RCC 7860 (cell line): ENCODE measurements at regions not wholly inside any gene's neighbourhood (a gene's known extent, or its start where the extent isn't known, plus 50 kb on each side); places are given as distances from the start of the nearest gene placed in this dataset.

ENCODE experiments used
- DNase-seq: peaks from one replicate; pipeline ENCODE4 v3.0.0-alpha.2; 2015; ENCODE audit warnings: low spot score
- FAIRE-seq: peaks from 2 replicates; lab custom pipeline; 2012; peaks lifted over from hg19 to GRCh38; lab: Jason Lieb, UNC

GRCh38 chr12:30257618-30258017 lies 438.1 kb downstream of the IPO8 start:
- DNase-seq (no peak), FAIRE-seq (no peak)

GRCh38 chr12:30251546-30251945 lies 444.1 kb downstream of the IPO8 start:
- no peak for FAIRE-seq
- DNase-seq, result no peak

- DNase-seq (no peak), FAIRE-seq (no peak)
Measured at GRCh38 chr12:30243426-30243825, 452.2 kb downstream of the IPO8 start.

- FAIRE-seq (no peak), DNase-seq (no peak)
Measured at GRCh38 chr12:30219047-30219446, 435.3 kb upstream of the TMTC1 start.

- DNase-seq (no peak), FAIRE-seq (no peak)
Measured at GRCh38 chr12:30218073-30218472, 434.3 kb upstream of the TMTC1 start.

GRCh38 chr12:30213166-30213565 lies 429.4 kb upstream of the TMTC1 start:
- no peak for DNase-seq
- no peak for FAIRE-seq

GRCh38 chr12:30211743-30212142 lies 428.0 kb upstream of the TMTC1 start:
- DNase-seq (no peak), FAIRE-seq (no peak)

- DNase-seq, result no peak
- no peak for FAIRE-seq
Measured at GRCh38 chr12:30203981-30204380, 420.2 kb upstream of the TMTC1 start.

GRCh38 chr12:30202521-30203254 lies 418.9 kb upstream of the TMTC1 start:
- FAIRE-seq (no peak), DNase-seq (no peak)

GRCh38 chr12:30201301-30202160 lies 417.8 kb upstream of the TMTC1 start:
- no peak for DNase-seq
- FAIRE-seq, result no peak

GRCh38 chr12:30200864-30201263 lies 417.1 kb upstream of the TMTC1 start:
- no peak for DNase-seq
- no peak for FAIRE-seq

- FAIRE-seq (no peak), DNase-seq (no peak)
Measured at GRCh38 chr12:30197392-30198057, 413.8 kb upstream of the TMTC1 start.

GRCh38 chr12:30191696-30192455 lies 408.1 kb upstream of the TMTC1 start:
- DNase-seq (no peak), FAIRE-seq (no peak)

- FAIRE-seq, result no peak
Measured at GRCh38 chr12:30188602-30189326, 405.0 kb upstream of the TMTC1 start.

GRCh38 chr12:30187426-30187825 lies 403.7 kb upstream of the TMTC1 start:
- DNase-seq, result no peak
- FAIRE-seq, result no peak

More at GRCh38 chr12:30188602-30189326, 405.0 kb upstream of the TMTC1 start:
- DNase-seq, result no peak

GRCh38 chr12:30181334-30181733 lies 397.6 kb upstream of the TMTC1 start:
- FAIRE-seq (no peak), DNase-seq (no peak)

GRCh38 chr12:30180602-30181001 lies 396.9 kb upstream of the TMTC1 start:
- DNase-seq, result no peak
- no peak for FAIRE-seq

GRCh38 chr12:30178916-30179315 lies 395.2 kb upstream of the TMTC1 start:
- no peak for DNase-seq
- FAIRE-seq, result no peak

GRCh38 chr12:30169839-30170591 lies 386.3 kb upstream of the TMTC1 start:
- FAIRE-seq (no peak), DNase-seq (no peak)
